ENCODE measurements at regions not wholly inside any gene's neighbourhood (a gene's known extent, or its start where the extent isn't known, plus 50 kb on each side); places are given as distances from the start of the nearest gene placed in this dataset.

GRCh38 chr17:68662037-68662432, 60.9 kb upstream of the FAM20A start:
- TF ChIP-seq CTCF (IDR thresholded peaks at IDR 0.05) (no peak), POLR2A (IDR thresholded peaks at IDR 0.05) (no peak)

Measured in lower leg skin (tissue), 3 donors.